ENCODE measurements at regions not wholly inside any gene's neighbourhood (a gene's known extent, or its start where the extent isn't known, plus 50 kb on each side); places are given as distances from the start of the nearest gene placed in this dataset.
"Not testable (repeated sequence)": the region's sequence is repeated elsewhere in the genome, so short reads cannot be mapped to it uniquely, and the experiment has no call there.

DNA sequence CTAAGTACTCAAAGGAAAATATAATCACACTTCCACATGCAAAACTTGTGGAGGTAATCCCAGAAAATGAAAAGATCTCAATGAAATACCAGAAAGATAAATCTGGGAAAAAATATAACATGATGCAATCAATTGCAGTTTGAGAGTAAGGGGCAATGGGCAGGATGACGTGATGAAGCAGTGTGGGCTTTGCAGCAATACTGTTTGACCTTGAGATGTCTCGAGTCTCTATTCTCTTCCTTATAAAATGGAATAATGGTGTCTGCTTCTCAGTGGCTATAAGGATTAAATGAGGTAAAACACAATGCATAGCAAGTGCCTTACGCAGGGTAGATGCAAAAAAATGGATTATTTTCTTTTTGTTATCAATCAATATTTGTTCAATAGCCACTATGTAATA lies 447.5 kb downstream of the BUD13 start:
- Mint-ChIP-seq H3K27me3 (ENCODE audit: insufficient read depth) (peaks cover 3% of the 10 kb centered on the region), H3K4me1 (no peaks in the 10 kb centered on the region), H3K4me3 (no peak overlapping the region), H3K36me3 (ENCODE audit: low read depth) (peaks cover 1% of the 10 kb centered on the region), H3K27ac (no peak overlapping the region), H3K9me3 (peaks cover 15% of the 10 kb centered on the region)
- H3K36me3 ChIP-seq (ENCODE audit: control insufficient read depth, insufficient read depth, low read length): no peaks in the 10 kb centered on the region
- H3K9ac ChIP-seq (ENCODE audit: extremely low read depth, low read length, poor library complexity, severe bottlenecking): no peak overlapping the region
- H3K27me3 ChIP-seq (ENCODE audit: control insufficient read depth, insufficient read depth, low read length, poor library complexity, severe bottlenecking): no peaks in the 10 kb centered on the region
- H3K9me3 ChIP-seq (ENCODE audit: control insufficient read depth, low read length): peaks cover 6% of the 10 kb centered on the region
- 78 to 94% methylated on average over 2 of the region's 3 CpGs for WGBS, 2 experiments (ENCODE audit: insufficient coverage in 1 of 2, insufficient read length in 1 of 2)
- DNase-seq: no peak
- no peak overlapping the region for H3K27ac ChIP-seq (ENCODE audit: low read depth, low read length)
- no peaks in the 10 kb centered on the region for H3K4me1 ChIP-seq (ENCODE audit: control insufficient read depth, insufficient read depth, low read length)
- H3K4me3 ChIP-seq (ENCODE audit: low read length): no peak overlapping the region
- TF ChIP-seq, protein P1, sequence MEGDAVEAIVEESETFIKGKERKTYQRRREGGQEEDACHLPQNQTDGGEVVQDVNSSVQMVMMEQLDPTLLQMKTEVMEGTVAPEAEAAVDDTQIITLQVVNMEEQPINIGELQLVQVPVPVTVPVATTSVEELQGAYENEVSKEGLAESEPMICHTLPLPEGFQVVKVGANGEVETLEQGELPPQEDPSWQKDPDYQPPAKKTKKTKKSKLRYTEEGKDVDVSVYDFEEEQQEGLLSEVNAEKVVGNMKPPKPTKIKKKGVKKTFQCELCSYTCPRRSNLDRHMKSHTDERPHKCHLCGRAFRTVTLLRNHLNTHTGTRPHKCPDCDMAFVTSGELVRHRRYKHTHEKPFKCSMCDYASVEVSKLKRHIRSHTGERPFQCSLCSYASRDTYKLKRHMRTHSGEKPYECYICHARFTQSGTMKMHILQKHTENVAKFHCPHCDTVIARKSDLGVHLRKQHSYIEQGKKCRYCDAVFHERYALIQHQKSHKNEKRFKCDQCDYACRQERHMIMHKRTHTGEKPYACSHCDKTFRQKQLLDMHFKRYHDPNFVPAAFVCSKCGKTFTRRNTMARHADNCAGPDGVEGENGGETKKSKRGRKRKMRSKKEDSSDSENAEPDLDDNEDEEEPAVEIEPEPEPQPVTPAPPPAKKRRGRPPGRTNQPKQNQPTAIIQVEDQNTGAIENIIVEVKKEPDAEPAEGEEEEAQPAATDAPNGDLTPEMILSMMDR (conservative IDR thresholded peaks at IDR 0.05): no peak

- H3K27me3 ChIP-seq (ENCODE audit: control insufficient read depth, insufficient read depth, low read length, poor library complexity, severe bottlenecking); H3K4me3 ChIP-seq (ENCODE audit: low read length); H3K9me3 ChIP-seq (ENCODE audit: control insufficient read depth, low read length); H3K4me3 Mint-ChIP-seq; H3K4me1 ChIP-seq (ENCODE audit: control insufficient read depth, insufficient read depth, low read length); H3K27ac Mint-ChIP-seq; H3K27ac ChIP-seq (ENCODE audit: low read depth, low read length); H3K36me3 Mint-ChIP-seq (ENCODE audit: low read depth); H3K36me3 ChIP-seq (ENCODE audit: control insufficient read depth, insufficient read depth, low read length); H3K9ac ChIP-seq (ENCODE audit: extremely low read depth, low read length, poor library complexity, severe bottlenecking); H3K4me1 Mint-ChIP-seq; H3K27me3 Mint-ChIP-seq (ENCODE audit: insufficient read depth); DNase-seq: not testable (repeated sequence)
- WGBS, 2 experiments (ENCODE audit: insufficient coverage in 1 of 2, insufficient read length in 1 of 2): 93% methylated on average over 6 of the region's 6 CpGs; no CpG with 5 or more reads in 1 of the 2 experiments
- H3K9me3 Mint-ChIP-seq: peaks cover 15% of the 10 kb centered on the region
These were observed 448.7 kb downstream of the BUD13 start for GRCh38 chr11:116324077-116324476.

DNA sequence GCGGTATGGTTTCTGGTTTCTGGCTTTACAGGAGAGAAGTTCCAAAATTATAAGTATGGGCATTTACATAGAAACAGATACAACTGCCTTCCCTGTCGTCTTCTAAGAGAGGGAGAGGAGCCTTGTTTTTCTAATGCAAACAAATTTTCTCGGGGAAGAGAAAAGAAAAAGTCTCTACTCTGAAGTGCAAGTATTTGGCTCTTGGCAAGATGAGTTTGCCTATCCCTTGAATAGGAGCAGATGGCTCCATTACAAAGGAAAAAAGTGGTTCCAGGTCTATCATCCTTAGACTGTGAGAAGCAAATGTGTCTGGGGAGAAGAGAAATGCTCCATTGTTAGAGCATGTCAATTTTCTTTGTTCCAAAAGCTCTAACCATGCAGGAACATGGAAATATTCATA lies 455.6 kb downstream of the BUD13 start:
- H3K4me1 ChIP-seq (ENCODE audit: control insufficient read depth, insufficient read depth, low read length): no peaks in the 10 kb centered on the region
- TF ChIP-seq, protein P1 (conservative IDR thresholded peaks at IDR 0.05): no peak
- DNase-seq: no peak
- Mint-ChIP-seq H3K4me3 (no peak overlapping the region), H3K36me3 (ENCODE audit: low read depth) (peaks cover 1% of the 10 kb centered on the region), H3K9me3 (peaks cover 15% of the 10 kb centered on the region), H3K27ac (no peak overlapping the region), H3K27me3 (ENCODE audit: insufficient read depth) (no peaks in the 10 kb centered on the region), H3K4me1 (peaks cover 4% of the 10 kb centered on the region)
- H3K27me3 ChIP-seq (ENCODE audit: control insufficient read depth, insufficient read depth, low read length, poor library complexity, severe bottlenecking): no peaks in the 10 kb centered on the region
- 44 to 71% methylated on average over 2 to 3 of the region's 3 CpGs for WGBS, 2 experiments (ENCODE audit: insufficient coverage in 1 of 2, insufficient read length in 1 of 2)
- no peak overlapping the region for H3K4me3 ChIP-seq (ENCODE audit: low read length)
- H3K9me3 ChIP-seq (ENCODE audit: control insufficient read depth, low read length): peaks cover 6% of the 10 kb centered on the region
- H3K36me3 ChIP-seq (ENCODE audit: control insufficient read depth, insufficient read depth, low read length): no peaks in the 10 kb centered on the region
- no peak overlapping the region for H3K27ac ChIP-seq (ENCODE audit: low read depth, low read length)
- no peak overlapping the region for H3K9ac ChIP-seq (ENCODE audit: extremely low read depth, low read length, poor library complexity, severe bottlenecking)

- no peaks in the 10 kb centered on the region for H3K27me3 ChIP-seq (ENCODE audit: control insufficient read depth, insufficient read depth, low read length, poor library complexity, severe bottlenecking)
- H3K27ac ChIP-seq (ENCODE audit: low read depth, low read length): no peak overlapping the region
- TF ChIP-seq, protein P1 (conservative IDR thresholded peaks at IDR 0.05): no peak
- Mint-ChIP-seq H3K27ac (no peak overlapping the region), H3K4me1 (peaks cover 4% of the 10 kb centered on the region), H3K9me3 (no peaks in the 10 kb centered on the region), H3K36me3 (ENCODE audit: low read depth) (no peaks in the 10 kb centered on the region), H3K27me3 (ENCODE audit: insufficient read depth) (no peaks in the 10 kb centered on the region), H3K4me3 (no peak overlapping the region)
- no peaks in the 10 kb centered on the region for H3K9me3 ChIP-seq (ENCODE audit: control insufficient read depth, low read length)
- no peaks in the 10 kb centered on the region for H3K36me3 ChIP-seq (ENCODE audit: control insufficient read depth, insufficient read depth, low read length)
- H3K9ac ChIP-seq (ENCODE audit: extremely low read depth, low read length, poor library complexity, severe bottlenecking): no peak overlapping the region
- H3K4me3 ChIP-seq (ENCODE audit: low read length): no peak overlapping the region
- no peaks in the 10 kb centered on the region for H3K4me1 ChIP-seq (ENCODE audit: control insufficient read depth, insufficient read depth, low read length)
- no peak for DNase-seq
These were observed 458.8 kb downstream of the BUD13 start for GRCh38 chr11:116314006-116314405.

All from endodermal cell (in vitro differentiated cells).